Fibroblast of lung (primary cell): ENCODE measurements at regions not wholly inside any gene's neighbourhood (a gene's known extent, or its start where the extent isn't known, plus 50 kb on each side); places are given as distances from the start of the nearest gene placed in this dataset.
"Not testable (repeated sequence)": the region's sequence is repeated elsewhere in the genome, so short reads cannot be mapped to it uniquely, and the experiment has no call there.

Experiments
- DNase-seq, 2 donors: peaks; one replicate each; pipeline versions ENCODE4 v3.0.0 to v3.0.0-alpha.2; 2010; ENCODE audit warnings: low read depth in 2 of 2
- H2AFZ ChIP-seq: 2 replicates; pipeline ENCODE4 v1.5.1; 2012; ENCODE audit warnings: low read length, control low read depth, inconsistent platforms
- H3K27ac ChIP-seq: 2 replicates; pipeline ENCODE4 v1.5.1; 2011; ENCODE audit warnings: low read length, control low read depth; ENCODE audit not compliant: insufficient read depth
- H3K27me3 ChIP-seq: 2 replicates; pipeline ENCODE4 v1.5.1; 2011; ENCODE audit warnings: mild to moderate bottlenecking, low read length; ENCODE audit not compliant: control insufficient read depth, insufficient read depth
- H3K36me3 ChIP-seq: 2 replicates; pipeline ENCODE4 v1.5.1; 2011; ENCODE audit warnings: low read length; ENCODE audit not compliant: control insufficient read depth, insufficient read depth
- H3K4me1 ChIP-seq: 2 replicates; pipeline ENCODE4 v1.5.1; 2011; ENCODE audit warnings: low read length; ENCODE audit not compliant: control insufficient read depth, insufficient read depth; ENCODE audit errors: extremely low read depth
- H3K4me2 ChIP-seq: 2 replicates; pipeline ENCODE4 v1.5.1; 2011; ENCODE audit warnings: low read length, control low read depth; ENCODE audit not compliant: insufficient read depth; ENCODE audit errors: extremely low read depth
- H3K4me3 ChIP-seq, 4 experiments: fragments of 200-600 bp in 1 of 4; sonication (generic) in 1 of 4; replicated peaks in 1 of 4; 2 replicates each; pipeline ENCODE4 v1.5.1; 2011 to 2016; ENCODE audit warnings: low read length in 4 of 4, low read depth in 3 of 4, mild to moderate bottlenecking in 3 of 4, control low read depth in 2 of 4, inconsistent platforms in 1 of 4, mixed read lengths in 1 of 4; ENCODE audit not compliant: insufficient read depth in 1 of 4; ENCODE audit errors: control extremely low read depth in 1 of 4
- H3K79me2 ChIP-seq: 2 replicates; pipeline ENCODE4 v1.5.1; 2012; ENCODE audit warnings: mild to moderate bottlenecking, low read length, inconsistent platforms; ENCODE audit not compliant: control insufficient read depth, insufficient read depth
- H3K9ac ChIP-seq: 2 replicates; pipeline ENCODE4 v1.5.1; 2011; ENCODE audit warnings: mild to moderate bottlenecking, low read length, control low read depth; ENCODE audit not compliant: insufficient read depth
- H3K9me3 ChIP-seq: 2 replicates; pipeline ENCODE4 v1.5.1; 2012; ENCODE audit warnings: low read depth, low read length; ENCODE audit not compliant: control insufficient read depth, insufficient read depth
- H4K20me1 ChIP-seq: 2 replicates; pipeline ENCODE4 v1.5.1; 2011; ENCODE audit warnings: low read length; ENCODE audit not compliant: control insufficient read depth, insufficient read depth; ENCODE audit errors: extremely low read depth
- CTCF ChIP-seq, 2 donors: IDR thresholded peaks in 1 of 2; conservative IDR thresholded peaks in 1 of 2; 1 replicate in 1 of 2; 2 replicates in 1 of 2; pipeline ENCODE4 v1.5.1; 2011 to 2012; ENCODE audit warnings: low read length in 2 of 2, control low read depth in 1 of 2, inconsistent platforms in 1 of 2, low read depth in 1 of 2, mild to moderate bottlenecking in 1 of 2
- EZH2 ChIP-seq: IDR thresholded peaks from 2 replicates; pipeline ENCODE4 v1.5.1; 2012; ENCODE audit warnings: low read length, control low read depth, mild to moderate bottlenecking; ENCODE audit errors: missing control alignments

- DNase-seq, result no peak
- no peak overlapping the region for H3K4me3 ChIP-seq
- H3K79me2 ChIP-seq, result no peaks in the 10 kb centered on the region
- H3K4me2 ChIP-seq, result no peak overlapping the region
- no peaks in the 10 kb centered on the region for H3K36me3 ChIP-seq
- no peak overlapping the region for H2AFZ ChIP-seq
- H3K9me3 ChIP-seq, result no peaks in the 10 kb centered on the region
- TF ChIP-seq EZH2 (no peak), CTCF (conservative IDR thresholded peaks at IDR 0.05 in 1 of 2, IDR thresholded peaks at IDR 0.05 in 1 of 2; ENCODE audit: low read depth in 1 of 2, low read length in 2 of 2) (no peak)
- H4K20me1 ChIP-seq, result no peaks in the 10 kb centered on the region
- no peaks in the 10 kb centered on the region for H3K27me3 ChIP-seq
- H3K27ac ChIP-seq, result no peak overlapping the region
- no peaks in the 10 kb centered on the region for H3K4me1 ChIP-seq
- H3K9ac ChIP-seq, result no peak overlapping the region
These were observed 749.4 kb downstream of the SOCS6 start for GRCh38 chr18:71038196-71038595.

- H3K4me1 ChIP-seq, result no peaks in the 10 kb centered on the region
- no peak overlapping the region for H3K9ac ChIP-seq
- no peaks in the 10 kb centered on the region for H3K9me3 ChIP-seq
These were observed 747.9 kb downstream of the SOCS6 start for GRCh38 chr18:71036783-71037182.

GRCh38 chr18:71031296-71032191 lies 742.7 kb downstream of the SOCS6 start:
- H3K27me3 ChIP-seq, H3K4me1 ChIP-seq, H3K27ac ChIP-seq: not testable (repeated sequence)

More at GRCh38 chr18:71036783-71037182, 747.9 kb downstream of the SOCS6 start:
- Histone ChIP-seq H2AFZ (no peak overlapping the region), H3K4me2 (no peak overlapping the region), H3K27me3 (no peaks in the 10 kb centered on the region), H3K4me3 (no peak overlapping the region), H3K36me3 (no peaks in the 10 kb centered on the region), H3K79me2 (no peaks in the 10 kb centered on the region), H3K27ac (no peak overlapping the region), H4K20me1 (no peaks in the 10 kb centered on the region)
- peak in 1 of 2 donors; percentile 86 for DNase-seq
- TF ChIP-seq CTCF (conservative IDR thresholded peaks at IDR 0.05 in 1 of 2, IDR thresholded peaks at IDR 0.05 in 1 of 2; ENCODE audit: low read depth in 1 of 2, low read length in 2 of 2) (no peak), EZH2 (no peak)

GRCh38 chr18:71030085-71030484 lies 741.2 kb downstream of the SOCS6 start:
- not testable (repeated sequence) for H3K9me3 ChIP-seq, H3K4me3 ChIP-seq, H2AFZ ChIP-seq, DNase-seq, H3K27me3 ChIP-seq, H4K20me1 ChIP-seq, H3K79me2 ChIP-seq, H3K27ac ChIP-seq, H3K9ac ChIP-seq, H3K36me3 ChIP-seq, H3K4me1 ChIP-seq, H3K4me2 ChIP-seq

More at GRCh38 chr18:71031296-71032191, 742.7 kb downstream of the SOCS6 start:
- H3K4me3 ChIP-seq, H3K9ac ChIP-seq, H3K79me2 ChIP-seq, H2AFZ ChIP-seq, DNase-seq, H3K9me3 ChIP-seq, H4K20me1 ChIP-seq, H3K4me2 ChIP-seq, H3K36me3 ChIP-seq: not testable (repeated sequence)
